A549 (cell line): ENCODE measurements at regions not wholly inside any gene's neighbourhood (a gene's known extent, or its start where the extent isn't known, plus 50 kb on each side); places are given as distances from the start of the nearest gene placed in this dataset.

Experiments used
- ATAC-seq, 2 experiments: fragments of 200-7000 bp in 1 of 2; fragments of >200 bp in 1 of 2; cut with Nextera tagmentation in 1 of 2; cut with Tn5 transposase in 1 of 2; 3 replicates each; pipeline versions ENCODE4 v1.8.0 to v1.9.1; 2018 to 2020; ENCODE audit warnings: mild to moderate bottlenecking in 1 of 2, moderate library complexity in 1 of 2
- CTCF ChIA-PET: fragments of 300-600 bp; sonication (Branson Sonifier 250); formaldehyde crosslinking; extraction: SDS; loops from one replicate; lab custom pipeline; 2021; ENCODE audit warnings: antibody characterized with exemption, inconsistent platforms; lab: Yijun Ruan, JAX
- POLR2A ChIA-PET: fragments of 350-600 bp; formaldehyde crosslinking; extraction: SDS; loops from one replicate; lab custom pipeline; 2021; ENCODE audit warnings: antibody characterized with exemption, inconsistent platforms; lab: Yijun Ruan, JAX
- DNase-seq, 2 experiments: peaks; one replicate each; pipeline versions ENCODE4 v3.0.0 to v3.0.0-alpha.2; 2011 to 2016; ENCODE audit warnings: low read depth in 1 of 2, low spot score in 1 of 2
- FAIRE-seq: peaks from 2 replicates; lab custom pipeline; 2011; peaks lifted over from hg19 to GRCh38; lab: Jason Lieb, UNC
- H3K27ac ChIP-seq, 2 experiments: fragments of >200 bp; sonication (Bioruptor Twin); formaldehyde crosslinking; 3 replicates each; pipeline ENCODE4 v1.5.1; 2016 to 2017
- H3K4me1 ChIP-seq: fragments of >200 bp; sonication (Bioruptor Twin); formaldehyde crosslinking; 3 replicates; pipeline ENCODE4 v1.6.1; 2016
- H3K4me2 ChIP-seq: fragments of >200 bp; sonication (Bioruptor Twin); formaldehyde crosslinking; 3 replicates; pipeline ENCODE4 v1.6.1; 2016
- H3K4me3 ChIP-seq: fragments of >200 bp; sonication (Bioruptor Twin); formaldehyde crosslinking; 3 replicates; pipeline ENCODE4 v1.5.1; 2016
- H3K9me3 ChIP-seq: fragments of >200 bp; sonication (Bioruptor Twin); formaldehyde crosslinking; 3 replicates; pipeline ENCODE4 v1.6.1; 2016
- CBX2 ChIP-seq: fragments of 200-600 bp; sonication (generic); IDR thresholded peaks from 2 replicates; pipeline ENCODE4 v1.6.1; 2016; ENCODE audit warnings: low read depth, mild to moderate bottlenecking, borderline replicate concordance
- CBX8 ChIP-seq: fragments of 200-600 bp; sonication (generic); IDR thresholded peaks from 2 replicates; pipeline ENCODE4 v1.6.1; 2016
- CTCF ChIP-seq: fragments of >200 bp; sonication (Bioruptor Twin); formaldehyde crosslinking; IDR thresholded peaks from 3 replicates; pipeline ENCODE4 v1.5.1; 2016
- ELK1 ChIP-seq: fragments of 150-350 bp; IDR thresholded peaks from 2 replicates; pipeline ENCODE4 v1.6.1; 2014; ENCODE audit warnings: low read depth, mild to moderate bottlenecking, low read length
- EP300 ChIP-seq, 2 experiments: fragments of >200 bp; sonication (Bioruptor Twin); formaldehyde crosslinking; IDR thresholded peaks; 2 replicates in 1 of 2; 3 replicates in 1 of 2; pipeline ENCODE4 v1.6.1; 2016 to 2017
- ESRRA ChIP-seq: fragments of 150-350 bp; IDR thresholded peaks from 2 replicates; pipeline ENCODE4 v1.6.1; 2014; ENCODE audit warnings: mild to moderate bottlenecking, low read length, borderline replicate concordance
- FOSB ChIP-seq: fragments of 250-450 bp; sonication (Bioruptor Pico); IDR thresholded peaks from 2 replicates; pipeline ENCODE4 v1.5.0; 2020; ENCODE audit warnings: mild to moderate bottlenecking, moderate library complexity
- FOSL2 ChIP-seq, 2 experiments: fragments of 450-650 bp in 1 of 2; fragments of >200 bp in 1 of 2; sonication (Bioruptor Twin) in 1 of 2; formaldehyde crosslinking; IDR thresholded peaks; 2 replicates each; pipeline versions ENCODE4 v1.5.0 to v1.6.1; 2016 to 2020; ENCODE audit warnings: mild to moderate bottlenecking in 1 of 2, moderate library complexity in 1 of 2
- FOXS1 ChIP-seq: fragments of 250-450 bp; sonication (Bioruptor Pico); IDR thresholded peaks from 2 replicates; pipeline ENCODE4 v1.5.0; 2020; ENCODE audit warnings: mild to moderate bottlenecking, moderate library complexity
- HDAC2 ChIP-seq: fragments of 200-600 bp; sonication (generic); IDR thresholded peaks from 2 replicates; pipeline ENCODE4 v1.6.1; 2016
- HES2 ChIP-seq: fragments of >200 bp; sonication (Bioruptor Twin); formaldehyde crosslinking; IDR thresholded peaks from 2 replicates; pipeline ENCODE4 v1.6.1; 2016
- HOXA7 ChIP-seq: fragments of 250-450 bp; sonication (Bioruptor Pico); IDR thresholded peaks from 2 replicates; pipeline ENCODE4 v1.5.0; 2020; ENCODE audit warnings: mild to moderate bottlenecking, moderate library complexity
- HOXB5 ChIP-seq: fragments of 250-450 bp; sonication (Bioruptor Pico); IDR thresholded peaks from 2 replicates; pipeline ENCODE4 v1.5.0; 2020; ENCODE audit warnings: mild to moderate bottlenecking, moderate library complexity
- KDM1A ChIP-seq: fragments of 200-600 bp; sonication (generic); IDR thresholded peaks from 2 replicates; pipeline ENCODE4 v1.6.1; 2016; ENCODE audit warnings: low read depth, mild to moderate bottlenecking
- MAFK ChIP-seq: fragments of 450-650 bp; IDR thresholded peaks from 2 replicates; pipeline ENCODE4 v1.6.1; 2014; ENCODE audit not compliant: partially characterized antibody
- MAX ChIP-seq: IDR thresholded peaks from 2 replicates; pipeline ENCODE4 v1.6.1; 2012
- POLR2A ChIP-seq: IDR thresholded peaks from 2 replicates; pipeline ENCODE4 v1.6.1; 2012; ENCODE audit warnings: mild to moderate bottlenecking, low read length
- RAD21 ChIP-seq, 2 experiments: fragments of >200 bp in 1 of 2; sonication (Bioruptor Twin) in 1 of 2; formaldehyde crosslinking in 1 of 2; IDR thresholded peaks in 1 of 2; conservative IDR thresholded peaks in 1 of 2; 2 replicates in 1 of 2; 3 replicates in 1 of 2; pipeline ENCODE4 v1.6.1; 2012 to 2018; ENCODE audit warnings: inconsistent platforms in 1 of 2
- REST ChIP-seq: fragments of 200-600 bp; sonication (generic); IDR thresholded peaks from 2 replicates; pipeline ENCODE4 v1.6.1; 2016; ENCODE audit warnings: antibody characterized with exemption, mild to moderate bottlenecking, moderate library complexity
- RFX5 ChIP-seq: fragments of 450-650 bp; IDR thresholded peaks from 2 replicates; pipeline ENCODE4 v1.7.1; 2014; ENCODE audit warnings: antibody characterized with exemption, mild to moderate bottlenecking, moderate library complexity
- TFCP2L1 ChIP-seq: fragments of 250-450 bp; sonication (Bioruptor Pico); IDR thresholded peaks from 2 replicates; pipeline ENCODE4 v1.5.0; 2021; ENCODE audit warnings: mild to moderate bottlenecking
- USF2 ChIP-seq: fragments of 450-650 bp; IDR thresholded peaks from 2 replicates; pipeline ENCODE4 v1.6.1; 2014; ENCODE audit warnings: antibody characterized with exemption
- ZNF302 ChIP-seq: fragments of 250-450 bp; sonication (Bioruptor Pico); IDR thresholded peaks from 2 replicates; pipeline ENCODE4 v1.9.0; 2021; ENCODE audit warnings: inconsistent platforms, mild to moderate bottlenecking, moderate library complexity
- WGBS: methylation state at CpG from one replicate; pipeline ENCODE4 v1.1.6; 2017; ENCODE audit errors: missing lambda C conversion rate; 5-methylcytosine and 5-hydroxymethylcytosine counted together

- TF ChIP-seq CTCF = no peak
Observed at GRCh38 chr2:116692988-116693387, 1121.5 kb upstream of the DDX18 start (continued).

- WGBS = 0% methylated on average over 4 of the region's 4 CpGs
- H3K4me3 ChIP-seq = no peak overlapping the region
- FAIRE-seq = no peak
- TF ChIP-seq POLR2A (no peak), FOXS1 (CRISPR knock-in tag) (no peak), HDAC2 (no peak), USF2 (no peak), HES2 (no peak), ZNF302 (CRISPR knock-in tag) (no peak)
- TF ChIP-seq, all 56 proteins: peak for 0
- Histone ChIP-seq H3K9me3 (no peaks in the 10 kb centered on the region), H3K4me1 (no peaks in the 10 kb centered on the region), H3K4me2 (no peak overlapping the region), H3K27ac (no peak overlapping the region)
- ChIA-PET CTCF (no interaction called here), POLR2A (no interaction called here)
- ATAC-seq (no peak), DNase-seq (peak in 1 of 2 experiments; percentile 1)
Observed at GRCh38 chr2:116696223-116696622, 1118.3 kb upstream of the DDX18 start.

GRCh38 chr2:116696903-116697302, 1117.6 kb upstream of the DDX18 start:
- Histone ChIP-seq H3K4me3 (no peak overlapping the region), H3K4me1 (no peaks in the 10 kb centered on the region), H3K9me3 (no peaks in the 10 kb centered on the region), H3K27ac (no peak overlapping the region), H3K4me2 (no peak overlapping the region)
- ChIA-PET POLR2A (no interaction called here), CTCF (no interaction called here)
- no peak for TF ChIP-seq CBX2
- no peak for TF ChIP-seq TFCP2L1
- TF ChIP-seq MAFK = peak; percentile 80
- no peak for FAIRE-seq
- no peak for DNase-seq
- ATAC-seq = no peak

- CTCF ChIA-PET = no interaction called here
- WGBS = 32% methylated on average over 3 of the region's 3 CpGs
- H3K9me3 ChIP-seq = peaks cover 3% of the 10 kb centered on the region; the same call in 2 of the 3 replicates
- ATAC-seq = no peak
- no peak overlapping the region for H3K27ac ChIP-seq
- H3K4me2 ChIP-seq = no peak overlapping the region
- POLR2A ChIA-PET = no interaction called here
- H3K4me1 ChIP-seq = no peaks in the 10 kb centered on the region
- H3K4me3 ChIP-seq = no peak overlapping the region
- no peak for FAIRE-seq
- no peak for DNase-seq
- TF ChIP-seq CTCF = no peak
- no peak for TF ChIP-seq FOSL2 (IDR thresholded peaks at IDR 0.05)
- TF ChIP-seq FOSL2 (CRISPR knock-in tag; IDR thresholded peaks at IDR 0.05) = no peak
- TF ChIP-seq KDM1A = no peak
- no peak for TF ChIP-seq FOXS1 (CRISPR knock-in tag)
- TF ChIP-seq MAFK = no peak
- no peak for TF ChIP-seq TFCP2L1
- no peak for TF ChIP-seq MAX
- TF ChIP-seq FOSB (CRISPR knock-in tag) = no peak
- TF ChIP-seq ELK1 = no peak
- no peak for TF ChIP-seq ESRRA
- no peak for TF ChIP-seq CBX8
- TF ChIP-seq REST = no peak
- TF ChIP-seq RFX5 = no peak
- TF ChIP-seq EP300 (IDR thresholded peaks at IDR 0.05) = no peak
- no peak for TF ChIP-seq HOXA7
- TF ChIP-seq RAD21 (conservative IDR thresholded peaks at IDR 0.05 in 1 of 2, IDR thresholded peaks at IDR 0.05 in 1 of 2) = no peak
- TF ChIP-seq HOXB5 (CRISPR knock-in tag) = no peak
Observed at GRCh38 chr2:116706396-116706795, 1108.1 kb upstream of the DDX18 start.
